NCI-H345 (cell line): ENCODE measurements at regions not wholly inside any gene's neighbourhood (a gene's known extent, or its start where the extent isn't known, plus 50 kb on each side); places are given as distances from the start of the nearest gene placed in this dataset.
"Not testable (repeated sequence)": the region's sequence is repeated elsewhere in the genome, so short reads cannot be mapped to it uniquely, and the experiment has no call there.

Experiments used
- DNase-seq: peaks from one replicate; lab custom pipeline; 2025; lab: John Stamatoyannopoulos, UW

- no peak for DNase-seq
These were observed 87.7 kb upstream of the CHST15 start for GRCh38 chr10:124180947-124181549.

- DNase-seq, result no peak
These were observed 86.8 kb upstream of the CHST15 start for GRCh38 chr10:124180044-124180745.

- DNase-seq, result no peak
These were observed 86.1 kb upstream of the CHST15 start for GRCh38 chr10:124179308-124180043.

GRCh38 chr10:124177180-124177518, 83.8 kb upstream of the CHST15 start:
- DNase-seq, result no peak

- DNase-seq, result peak; percentile 1
These were observed 83.2 kb upstream of the CHST15 start for GRCh38 chr10:124176349-124177179.

- no peak for DNase-seq
These were observed 82.4 kb upstream of the CHST15 start for GRCh38 chr10:124175701-124176348.

GRCh38 chr10:124174673-124175645, 81.6 kb upstream of the CHST15 start:
- no peak for DNase-seq

GRCh38 chr10:124174071-124174566, 80.7 kb upstream of the CHST15 start:
- no peak for DNase-seq

- no peak for DNase-seq
These were observed 80.0 kb upstream of the CHST15 start for GRCh38 chr10:124173298-124173900.

- no peak for DNase-seq
These were observed 79.0 kb upstream of the CHST15 start for GRCh38 chr10:124172181-124172916.

GRCh38 chr10:124171561-124171960, 78.2 kb upstream of the CHST15 start:
- DNase-seq, result no peak

GRCh38 chr10:124170631-124171030, 77.2 kb upstream of the CHST15 start:
- no peak for DNase-seq

- no peak for DNase-seq
These were observed 75.8 kb upstream of the CHST15 start for GRCh38 chr10:124168991-124169802.

- DNase-seq, result no peak
These were observed 75.2 kb upstream of the CHST15 start for GRCh38 chr10:124168581-124168980.

- not testable (repeated sequence) for DNase-seq
These were observed 74.5 kb upstream of the CHST15 start for GRCh38 chr10:124167925-124168324.

GRCh38 chr10:124166431-124167125, 73.2 kb upstream of the CHST15 start:
- DNase-seq, result no peak

GRCh38 chr10:124165827-124166226, 72.4 kb upstream of the CHST15 start:
- DNase-seq, result no peak

GRCh38 chr10:124165311-124165710, 71.9 kb upstream of the CHST15 start:
- no peak for DNase-seq
